Stimulated activated CD4-positive, alpha-beta T cell treated with anti-CD3 and anti-CD28 coated beads, Interleukin-1b, Interleukin-23, amount 100 ng/mL, for 4 hours (primary cell): ENCODE measurements at regions not wholly inside any gene's neighbourhood (a gene's known extent, or its start where the extent isn't known, plus 50 kb on each side); places are given as distances from the start of the nearest gene placed in this dataset.

ENCODE experiments used
- DNase-seq, 2 donors: peaks; one replicate each; pipeline ENCODE4 v3.0.0-alpha.2; 2020; ENCODE audit warnings: low read depth in 2 of 2

DNA sequence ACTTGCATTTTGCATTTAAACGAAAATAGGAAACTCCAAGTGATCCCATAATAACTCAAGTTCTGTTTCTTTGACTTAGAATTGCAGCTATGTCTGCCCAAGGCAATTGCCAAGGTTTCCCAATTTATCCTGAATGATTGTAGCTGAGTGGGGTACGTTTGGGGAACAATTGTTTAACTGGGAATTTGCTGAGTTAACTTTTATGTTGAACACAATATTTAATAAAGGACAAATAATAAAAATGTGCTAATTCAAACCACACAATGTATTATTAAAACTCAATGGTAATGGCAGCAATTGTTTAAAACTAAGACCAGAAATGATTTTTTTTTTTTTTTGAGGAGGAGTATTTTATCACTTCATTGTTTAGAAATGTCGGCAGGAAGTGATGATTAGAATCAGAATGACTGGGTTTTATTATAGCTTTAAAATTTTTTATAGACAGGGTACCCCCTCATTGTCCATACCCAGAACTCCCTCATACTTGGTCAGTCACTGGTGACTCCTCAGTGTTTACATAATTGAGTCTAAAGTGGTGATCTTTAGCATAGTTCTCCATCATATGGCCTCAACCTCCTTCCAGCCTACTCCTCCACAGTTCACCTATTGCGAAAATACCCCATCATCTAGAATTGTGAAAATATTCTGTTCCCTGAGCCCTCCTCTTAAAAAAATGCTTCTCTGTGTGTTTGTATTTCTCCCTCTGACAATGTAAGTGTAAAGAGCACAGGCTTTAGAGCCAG, 389.2 kb upstream of the CITED2 start:
- DNase-seq = no peak

DNA sequence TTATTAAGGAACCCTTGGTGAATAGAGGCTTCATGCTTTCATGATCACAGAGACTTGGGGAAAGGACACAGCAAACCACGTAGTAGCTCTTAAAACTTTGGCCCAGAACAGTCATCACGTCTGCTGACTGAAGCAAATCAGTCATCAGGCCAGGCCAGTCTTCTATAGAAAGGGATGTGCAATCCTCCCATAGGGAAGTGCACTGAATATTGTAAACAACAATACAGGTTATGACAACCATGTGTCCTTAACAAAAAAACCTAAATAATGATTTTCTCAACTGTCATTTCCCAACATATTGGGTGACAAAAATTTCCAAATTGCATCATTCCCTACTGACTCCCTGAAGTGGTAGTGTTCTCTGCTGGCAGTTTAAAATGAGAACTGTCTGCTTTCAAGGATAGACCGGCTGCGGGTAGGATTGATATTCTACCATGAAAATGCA, 388.2 kb upstream of the CITED2 start:
- no peak for DNase-seq

- DNase-seq = no peak
Measured at GRCh38 chr6:139760128-139760527, 385.7 kb upstream of the CITED2 start.

- no peak for DNase-seq
Measured at GRCh38 chr6:139759086-139759485, 384.6 kb upstream of the CITED2 start.

- no peak for DNase-seq
Measured at GRCh38 chr6:139758209-139758611, 383.8 kb upstream of the CITED2 start.

DNA sequence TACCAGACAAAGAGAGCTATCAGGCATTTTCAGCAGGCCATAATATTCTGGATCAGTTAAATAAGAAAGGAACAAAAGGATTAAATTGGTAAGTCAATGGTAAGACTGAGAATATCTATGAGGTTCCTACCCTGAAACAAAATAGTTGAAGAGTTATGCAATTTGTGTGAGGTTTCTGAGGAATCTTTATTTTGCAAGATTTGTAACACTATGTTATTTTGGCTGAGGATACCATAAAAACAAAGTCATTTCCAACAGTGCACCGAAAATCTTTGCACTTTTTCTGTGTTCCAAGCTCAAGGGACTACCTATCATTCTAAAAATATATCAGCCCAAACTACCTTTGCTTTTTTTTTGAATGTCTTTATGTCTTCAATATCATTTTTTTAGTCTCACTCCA, 383.3 kb upstream of the CITED2 start:
- no peak for DNase-seq

DNA sequence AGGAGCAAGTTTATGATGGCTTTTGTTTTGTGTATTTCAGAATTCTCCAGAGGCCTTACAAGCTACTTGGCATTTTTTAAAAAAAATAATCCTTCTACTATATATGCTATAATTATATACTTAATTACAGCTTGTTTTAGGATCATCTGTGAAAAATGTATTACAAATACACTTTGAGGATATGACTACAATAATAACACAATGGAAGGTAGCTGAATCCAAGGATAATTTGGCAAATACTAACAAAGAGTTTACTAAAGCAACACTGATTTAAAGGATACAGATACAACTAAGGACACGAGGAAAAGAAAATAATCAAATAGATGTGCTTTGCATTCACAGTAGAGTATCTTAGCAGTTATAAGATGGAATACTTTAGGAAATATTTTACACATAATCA, 381.9 kb upstream of the CITED2 start:
- DNase-seq = no peak

- no peak for DNase-seq
Measured at GRCh38 chr6:139754898-139755775, 380.7 kb upstream of the CITED2 start.

DNA sequence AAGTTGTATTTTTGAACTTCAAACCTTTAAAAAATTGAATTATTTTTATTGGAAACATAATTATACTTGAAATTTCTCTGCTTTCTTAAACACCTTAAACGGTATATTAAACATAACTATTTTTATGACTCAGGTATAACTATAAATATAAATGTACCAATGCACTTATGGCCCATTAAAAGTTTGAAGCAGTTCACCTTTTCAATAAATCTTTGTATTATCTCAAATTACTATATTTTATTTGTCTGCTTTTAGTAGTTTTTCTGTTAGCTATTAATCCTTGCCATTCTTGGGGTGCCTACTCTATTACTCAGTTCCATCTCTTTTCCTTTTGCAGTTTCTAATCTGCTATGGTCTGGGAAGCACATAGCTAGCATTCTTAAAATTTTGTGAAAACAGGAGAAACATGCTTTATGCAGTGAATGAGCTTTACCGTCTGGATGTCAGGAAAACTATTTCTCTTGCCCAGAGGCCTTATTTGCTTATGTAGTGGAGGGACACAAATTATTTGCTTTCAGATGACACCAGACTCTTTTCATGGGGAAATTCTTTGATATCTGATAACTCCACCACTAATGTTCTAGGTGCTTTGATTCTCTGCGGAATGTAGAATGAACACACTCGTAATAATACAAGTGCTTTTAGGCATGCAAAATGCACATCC, 378.9 kb upstream of the CITED2 start:
- DNase-seq = no peak

DNA sequence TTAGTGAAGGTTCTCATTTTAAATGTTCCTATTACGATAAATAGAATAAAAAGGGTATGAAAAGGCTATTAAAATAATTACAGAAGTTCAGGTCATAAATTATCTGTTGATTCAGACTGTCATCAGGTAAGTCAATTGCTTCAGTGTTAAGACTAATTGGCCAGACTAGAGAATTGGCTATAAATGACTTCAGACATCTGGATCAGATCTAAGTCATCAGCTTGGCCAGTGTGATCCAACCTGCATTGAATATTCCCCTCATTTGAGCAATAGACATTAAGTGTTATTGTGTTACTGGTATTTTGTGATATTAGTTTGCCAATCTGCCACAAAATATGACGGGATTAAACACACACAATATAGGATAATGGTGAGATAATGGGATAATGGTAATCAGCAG, 377.6 kb upstream of the CITED2 start:
- no peak for DNase-seq

DNA sequence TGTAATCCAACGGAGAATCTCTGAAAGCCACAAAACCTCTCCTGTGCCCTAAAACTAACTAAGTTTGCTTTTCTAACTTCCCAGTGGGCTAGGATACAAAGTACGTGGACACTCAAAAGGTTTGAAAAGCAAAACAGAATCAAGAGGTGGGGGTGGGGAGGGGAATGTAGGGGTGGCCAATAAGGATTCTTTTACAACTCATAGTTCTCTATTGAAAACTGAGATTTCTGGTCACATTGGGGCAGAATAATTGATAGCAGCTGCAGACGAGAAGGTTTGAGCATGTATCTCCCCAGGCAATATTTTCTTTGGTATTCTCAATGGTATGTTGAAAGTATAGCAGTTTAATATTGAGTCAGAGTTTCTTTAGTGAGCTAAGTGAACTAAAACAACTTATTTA, 376.7 kb upstream of the CITED2 start:
- no peak for DNase-seq

DNA sequence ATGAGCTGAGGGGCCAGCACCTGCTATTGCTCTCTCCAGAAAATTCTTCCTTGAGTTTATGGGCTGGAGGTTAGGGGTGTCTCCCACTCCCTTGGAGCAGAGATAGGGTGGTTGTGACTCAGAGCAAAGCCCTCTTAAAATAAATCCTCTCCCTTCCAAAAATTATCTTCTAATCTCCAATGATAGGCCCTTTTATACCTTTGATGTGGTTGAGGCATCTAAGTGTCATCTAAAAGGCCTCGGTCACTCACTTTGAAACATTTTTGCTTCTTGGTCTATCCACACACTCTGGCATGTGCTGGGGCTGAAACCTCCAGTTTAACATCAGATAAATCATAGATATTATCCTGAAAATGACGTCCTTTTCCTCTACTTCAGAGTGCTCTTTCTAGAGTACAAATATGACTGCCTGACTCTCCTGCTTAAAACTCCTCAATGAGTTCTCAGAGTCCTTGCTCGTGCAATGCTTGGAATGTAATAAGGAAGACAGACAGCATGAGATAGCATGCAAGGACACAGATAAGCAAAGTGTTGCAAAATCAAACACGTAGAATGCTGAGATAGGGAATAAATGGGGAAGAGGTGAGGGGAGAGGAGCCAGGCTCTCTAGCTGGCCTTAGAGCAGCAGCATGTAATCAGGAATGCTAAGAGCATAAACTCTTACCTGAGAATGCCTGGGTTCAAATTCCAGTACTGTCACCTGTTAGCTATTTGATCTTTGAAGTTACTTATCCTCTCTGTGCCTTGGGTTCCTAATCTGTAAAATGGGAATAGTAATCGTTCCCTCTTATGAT, 374.1 kb upstream of the CITED2 start:
- no peak for DNase-seq

DNA sequence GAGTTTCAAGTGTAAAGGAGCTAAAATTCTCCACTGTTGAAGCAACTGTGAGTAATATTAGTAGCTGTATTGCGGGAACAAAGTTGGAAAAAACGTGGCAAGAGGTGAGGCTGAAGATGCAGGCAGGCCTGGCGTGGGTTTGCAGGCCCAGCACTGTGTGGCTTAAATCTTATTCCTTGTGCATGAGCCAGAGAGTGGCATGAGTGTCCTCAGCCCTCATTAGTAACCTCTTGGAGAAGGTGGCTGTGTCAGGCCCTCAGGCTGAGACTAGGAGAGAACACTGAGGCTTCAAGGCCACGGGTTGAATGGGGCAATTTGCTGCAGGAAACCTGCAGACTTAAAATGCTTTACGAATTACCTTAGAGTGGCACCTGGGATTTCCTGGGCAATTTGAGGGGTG, 372.7 kb upstream of the CITED2 start:
- no peak for DNase-seq

DNA sequence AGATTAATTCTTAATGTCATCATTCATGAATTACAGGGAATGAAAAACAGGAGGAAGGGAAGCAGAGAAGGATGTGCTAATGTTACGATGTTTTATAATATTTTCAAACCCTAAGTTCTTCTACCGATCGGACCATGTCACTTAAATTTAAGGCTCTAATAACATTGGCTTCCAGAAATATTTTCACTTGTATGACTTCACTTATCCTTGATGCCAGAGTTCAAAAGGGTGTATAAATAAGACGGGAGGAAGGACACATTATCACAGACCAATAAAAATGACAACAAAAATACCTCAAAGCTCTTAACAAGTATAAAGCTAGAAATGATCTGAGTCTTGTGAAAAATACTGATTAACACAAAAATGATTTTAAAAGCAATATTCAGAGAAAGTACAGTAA, 370.4 kb upstream of the CITED2 start:
- no peak for DNase-seq

GRCh38 chr6:139743664-139744437, 369.4 kb upstream of the CITED2 start:
- DNase-seq = no peak

DNA sequence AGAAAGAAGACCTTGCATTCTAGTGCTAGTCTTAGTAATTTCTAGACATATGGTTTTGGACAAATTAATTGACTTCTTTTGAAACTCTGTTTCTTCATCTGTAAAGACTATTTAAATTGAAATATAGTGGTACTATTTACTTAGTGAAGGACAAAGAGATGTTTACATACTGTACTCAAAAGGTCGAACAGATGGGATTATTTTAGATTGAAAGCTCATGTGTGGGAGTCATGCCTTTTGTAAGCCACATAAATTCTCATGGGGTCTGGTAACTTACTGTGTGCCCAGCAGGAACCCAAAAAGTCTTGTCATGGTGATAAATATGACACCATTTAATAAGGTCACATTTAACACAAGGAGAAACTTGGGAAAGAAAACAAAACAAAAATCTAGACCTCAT, 368.2 kb upstream of the CITED2 start:
- DNase-seq = no peak

- no peak for DNase-seq
Measured at GRCh38 chr6:139738801-139739455, 364.5 kb upstream of the CITED2 start.

DNA sequence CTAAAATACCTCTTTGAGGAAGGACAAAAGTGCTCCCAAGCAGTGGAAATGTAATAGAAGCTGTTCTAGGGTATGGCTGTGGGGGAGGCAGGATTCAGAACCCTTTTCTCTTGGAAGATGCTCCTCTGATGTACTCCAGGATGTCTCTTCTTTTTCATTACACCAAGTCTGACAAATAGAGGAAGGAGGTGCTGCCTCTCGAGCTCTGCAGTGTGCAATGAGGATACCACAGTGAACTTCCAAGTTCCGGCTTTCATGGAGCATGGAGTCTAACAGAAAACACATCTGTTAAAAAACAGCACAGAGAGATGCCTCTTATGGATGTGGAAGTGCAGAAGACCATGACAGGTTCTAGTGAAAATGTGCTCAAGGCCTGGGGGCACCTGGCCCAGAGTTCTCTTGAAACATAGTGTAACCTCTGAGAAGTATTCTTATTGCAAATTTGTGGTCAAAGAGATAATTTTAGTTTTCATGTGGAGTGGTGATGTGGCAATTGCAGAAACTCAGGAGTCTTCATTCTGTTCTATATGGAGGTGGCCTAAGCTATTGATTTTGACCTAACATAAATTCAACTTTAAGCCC, 362.0 kb upstream of the CITED2 start:
- no peak for DNase-seq

GRCh38 chr6:139732451-139732850, 358.0 kb upstream of the CITED2 start:
- DNase-seq = no peak

- no peak for DNase-seq
Measured at GRCh38 chr6:139730340-139730974, 356.0 kb upstream of the CITED2 start.
